ENCODE measurements at regions not wholly inside any gene's neighbourhood (a gene's known extent, or its start where the extent isn't known, plus 50 kb on each side); places are given as distances from the start of the nearest gene placed in this dataset.
A peak's percentile ranks its signal among the peaks of the same experiment; 100 is the strongest.
"Not testable (repeated sequence)": the region's sequence is repeated elsewhere in the genome, so short reads cannot be mapped to it uniquely, and the experiment has no call there.

GRCh38 chr4:40681600-40681999 lies 51.9 kb upstream of the RBM47 start:
- Histone ChIP-seq H3K36me3 (ENCODE audit: control insufficient read depth, insufficient read depth, low read length) (no peaks in the 10 kb centered on the region), H3K79me2 (ENCODE audit: control insufficient read depth, insufficient read depth, low read length) (no peaks in the 10 kb centered on the region), H2BK120ac (ENCODE audit: low read depth, low read length) (no peak overlapping the region), H3K4me3 (ENCODE audit: low read length) (no peak overlapping the region), H3K4ac (ENCODE audit: low read depth, low read length) (no peak overlapping the region), H3K9ac (ENCODE audit: low read length) (no peak overlapping the region), H4K8ac (ENCODE audit: low read depth, low read length) (no peak overlapping the region), H3K27me3 (ENCODE audit: insufficient read depth, low read length, poor library complexity) (no peaks in the 10 kb centered on the region), H3K56ac (ENCODE audit: low read length) (no peak overlapping the region), H3K23ac (ENCODE audit: low read length) (no peak overlapping the region), H2AK5ac (ENCODE audit: low read length) (no peak overlapping the region), H2BK15ac (replicated peaks; ENCODE audit: low read depth) (no peak overlapping the region), H3K4me2 (ENCODE audit: low read length) (no peak overlapping the region), H4K5ac (ENCODE audit: low read length) (no peak overlapping the region), H3K4me1 (ENCODE audit: control insufficient read depth, low read depth, low read length) (peaks cover 2% of the 10 kb centered on the region), H3K18ac (ENCODE audit: low read length) (no peak overlapping the region), H3K79me1 (ENCODE audit: low read length) (no peaks in the 10 kb centered on the region), H2BK5ac (ENCODE audit: low read length) (no peak overlapping the region), H3K27ac (ENCODE audit: low read depth, low read length) (no peak overlapping the region)
- peak; percentile 84 for DNase-seq
- WGBS (ENCODE audit: extremely low coverage, insufficient coverage, low lambda C conversion rate): no CpG with 5 or more reads among the region's 4 CpGs

GRCh38 chr4:40682290-40683101 lies 52.8 kb upstream of the RBM47 start:
- no peak overlapping the region for H3K23ac ChIP-seq (ENCODE audit: low read length)
- H3K9ac ChIP-seq (ENCODE audit: low read length): no peak overlapping the region
- no peak overlapping the region for H3K4me3 ChIP-seq (ENCODE audit: low read length)
- H3K27me3 ChIP-seq (ENCODE audit: insufficient read depth, low read length, poor library complexity): no peaks in the 10 kb centered on the region
- no peak overlapping the region for H2BK120ac ChIP-seq (ENCODE audit: low read depth, low read length)
- no peaks in the 10 kb centered on the region for H3K79me2 ChIP-seq (ENCODE audit: control insufficient read depth, insufficient read depth, low read length)
- peaks cover 2% of the 10 kb centered on the region for H3K4me1 ChIP-seq (ENCODE audit: control insufficient read depth, low read depth, low read length)
- no peak overlapping the region for H2BK15ac ChIP-seq (replicated peaks; ENCODE audit: low read depth)
- no peak overlapping the region for H4K8ac ChIP-seq (ENCODE audit: low read depth, low read length)
- no peak overlapping the region for H2BK5ac ChIP-seq (ENCODE audit: low read length)
- no peak overlapping the region for H2AK5ac ChIP-seq (ENCODE audit: low read length)
- no peak overlapping the region for H3K4ac ChIP-seq (ENCODE audit: low read depth, low read length)
- H3K79me1 ChIP-seq (ENCODE audit: low read length): no peaks in the 10 kb centered on the region
- no peak overlapping the region for H3K27ac ChIP-seq (ENCODE audit: low read depth, low read length)
- no peak overlapping the region for H4K5ac ChIP-seq (ENCODE audit: low read length)
- no peak overlapping the region for H3K4me2 ChIP-seq (ENCODE audit: low read length)
- no peak overlapping the region for H3K56ac ChIP-seq (ENCODE audit: low read length)
- no peak for DNase-seq
- no peaks in the 10 kb centered on the region for H3K36me3 ChIP-seq (ENCODE audit: control insufficient read depth, insufficient read depth, low read length)
- WGBS (ENCODE audit: extremely low coverage, insufficient coverage, low lambda C conversion rate): no CpG with 5 or more reads among the region's 12 CpGs
- no peak overlapping the region for H3K18ac ChIP-seq (ENCODE audit: low read length)

DNA sequence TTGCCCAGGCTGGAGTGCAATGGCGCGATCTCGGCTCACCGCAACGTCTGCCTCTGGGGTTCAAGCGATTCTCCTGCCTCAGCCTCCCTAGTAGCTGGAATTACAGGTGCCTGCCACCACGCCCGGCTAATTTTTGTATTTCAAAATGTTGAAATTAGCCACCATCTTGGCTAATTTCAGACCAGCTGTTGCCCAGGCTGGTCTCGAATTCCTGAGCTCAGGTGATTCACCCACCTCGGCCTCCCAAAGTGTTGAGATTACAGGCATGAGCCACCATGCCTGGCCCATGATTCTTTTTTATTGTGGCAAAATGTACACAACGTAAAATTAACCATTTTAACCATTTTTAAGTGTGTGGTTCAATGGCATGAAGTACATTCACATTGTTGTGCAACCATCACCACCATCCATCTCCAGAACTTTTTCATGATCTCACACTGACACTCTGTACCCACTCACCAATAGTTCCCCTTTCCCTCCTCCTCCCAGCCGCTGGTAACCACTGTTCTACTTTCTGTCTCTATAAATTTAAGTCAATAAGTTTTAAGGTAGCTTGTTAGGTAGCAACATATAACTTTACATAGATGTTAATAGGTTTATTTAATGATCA lies 54.0 kb upstream of the RBM47 start:
- H2BK15ac ChIP-seq (replicated peaks; ENCODE audit: low read depth); H4K5ac ChIP-seq (ENCODE audit: low read length); H3K18ac ChIP-seq (ENCODE audit: low read length); H3K23ac ChIP-seq (ENCODE audit: low read length); H2BK120ac ChIP-seq (ENCODE audit: low read depth, low read length); H3K4me1 ChIP-seq (ENCODE audit: control insufficient read depth, low read depth, low read length); H3K79me1 ChIP-seq (ENCODE audit: low read length); DNase-seq; H3K36me3 ChIP-seq (ENCODE audit: control insufficient read depth, insufficient read depth, low read length); H2BK5ac ChIP-seq (ENCODE audit: low read length); H2AK5ac ChIP-seq (ENCODE audit: low read length); H3K4me3 ChIP-seq (ENCODE audit: low read length); H3K27ac ChIP-seq (ENCODE audit: low read depth, low read length); H3K9ac ChIP-seq (ENCODE audit: low read length); H3K4me2 ChIP-seq (ENCODE audit: low read length); H4K8ac ChIP-seq (ENCODE audit: low read depth, low read length); H3K4ac ChIP-seq (ENCODE audit: low read depth, low read length); H3K27me3 ChIP-seq (ENCODE audit: insufficient read depth, low read length, poor library complexity); H3K56ac ChIP-seq (ENCODE audit: low read length); H3K79me2 ChIP-seq (ENCODE audit: control insufficient read depth, insufficient read depth, low read length): not testable (repeated sequence)
- WGBS (ENCODE audit: extremely low coverage, insufficient coverage, low lambda C conversion rate): no CpG with 5 or more reads among the region's 12 CpGs

GRCh38 chr4:40684404-40684803 lies 54.7 kb upstream of the RBM47 start:
- H3K4me2 ChIP-seq (ENCODE audit: low read length): no peak overlapping the region

GRCh38 chr4:40685300-40685699 lies 55.6 kb upstream of the RBM47 start:
- no peaks in the 10 kb centered on the region for H3K79me1 ChIP-seq (ENCODE audit: low read length)
- no peaks in the 10 kb centered on the region for H3K79me2 ChIP-seq (ENCODE audit: control insufficient read depth, insufficient read depth, low read length)
- no peak overlapping the region for H3K9ac ChIP-seq (ENCODE audit: low read length)
- H3K4me1 ChIP-seq (ENCODE audit: control insufficient read depth, low read depth, low read length): peaks cover 2% of the 10 kb centered on the region
- no peak overlapping the region for H3K4me3 ChIP-seq (ENCODE audit: low read length)
- H3K4me2 ChIP-seq (ENCODE audit: low read length): no peak overlapping the region
- no peak overlapping the region for H4K8ac ChIP-seq (ENCODE audit: low read depth, low read length)
- no peak overlapping the region for H2BK15ac ChIP-seq (replicated peaks; ENCODE audit: low read depth)
- H4K5ac ChIP-seq (ENCODE audit: low read length): no peak overlapping the region
- no peak for DNase-seq
- H3K27me3 ChIP-seq (ENCODE audit: insufficient read depth, low read length, poor library complexity): no peaks in the 10 kb centered on the region
- H3K18ac ChIP-seq (ENCODE audit: low read length): no peak overlapping the region
- H2AK5ac ChIP-seq (ENCODE audit: low read length): no peak overlapping the region
- WGBS (ENCODE audit: extremely low coverage, insufficient coverage, low lambda C conversion rate): no CpG with 5 or more reads among the region's 3 CpGs
- H2BK5ac ChIP-seq (ENCODE audit: low read length): no peak overlapping the region
- no peak overlapping the region for H2BK120ac ChIP-seq (ENCODE audit: low read depth, low read length)
- H3K56ac ChIP-seq (ENCODE audit: low read length): no peak overlapping the region
- H3K23ac ChIP-seq (ENCODE audit: low read length): no peak overlapping the region
- no peaks in the 10 kb centered on the region for H3K36me3 ChIP-seq (ENCODE audit: control insufficient read depth, insufficient read depth, low read length)
- H3K4ac ChIP-seq (ENCODE audit: low read depth, low read length): no peak overlapping the region
- no peak overlapping the region for H3K27ac ChIP-seq (ENCODE audit: low read depth, low read length)

More at GRCh38 chr4:40684404-40684803, 54.7 kb upstream of the RBM47 start:
- H3K23ac ChIP-seq (ENCODE audit: low read length): no peak overlapping the region
- no peak for DNase-seq
- no peaks in the 10 kb centered on the region for H3K36me3 ChIP-seq (ENCODE audit: control insufficient read depth, insufficient read depth, low read length)
- no peak overlapping the region for H3K9ac ChIP-seq (ENCODE audit: low read length)
- no peak overlapping the region for H2BK120ac ChIP-seq (ENCODE audit: low read depth, low read length)
- H3K18ac ChIP-seq (ENCODE audit: low read length): no peak overlapping the region
- no peak overlapping the region for H3K56ac ChIP-seq (ENCODE audit: low read length)
- peaks cover 2% of the 10 kb centered on the region for H3K4me1 ChIP-seq (ENCODE audit: control insufficient read depth, low read depth, low read length)
- H3K27ac ChIP-seq (ENCODE audit: low read depth, low read length): no peak overlapping the region
- H3K79me2 ChIP-seq (ENCODE audit: control insufficient read depth, insufficient read depth, low read length): no peaks in the 10 kb centered on the region
- no peak overlapping the region for H2BK5ac ChIP-seq (ENCODE audit: low read length)
- no peaks in the 10 kb centered on the region for H3K27me3 ChIP-seq (ENCODE audit: insufficient read depth, low read length, poor library complexity)
- no CpG with 5 or more reads among the region's 3 CpGs for WGBS (ENCODE audit: extremely low coverage, insufficient coverage, low lambda C conversion rate)
- H3K4ac ChIP-seq (ENCODE audit: low read depth, low read length): no peak overlapping the region
- H3K4me3 ChIP-seq (ENCODE audit: low read length): no peak overlapping the region
- no peak overlapping the region for H2AK5ac ChIP-seq (ENCODE audit: low read length)
- H2BK15ac ChIP-seq (replicated peaks; ENCODE audit: low read depth): no peak overlapping the region
- no peak overlapping the region for H4K8ac ChIP-seq (ENCODE audit: low read depth, low read length)
- no peak overlapping the region for H4K5ac ChIP-seq (ENCODE audit: low read length)
- no peaks in the 10 kb centered on the region for H3K79me1 ChIP-seq (ENCODE audit: low read length)
